ENCODE measurements at regions not wholly inside any gene's neighbourhood (a gene's known extent, or its start where the extent isn't known, plus 50 kb on each side); places are given as distances from the start of the nearest gene placed in this dataset.

DNA sequence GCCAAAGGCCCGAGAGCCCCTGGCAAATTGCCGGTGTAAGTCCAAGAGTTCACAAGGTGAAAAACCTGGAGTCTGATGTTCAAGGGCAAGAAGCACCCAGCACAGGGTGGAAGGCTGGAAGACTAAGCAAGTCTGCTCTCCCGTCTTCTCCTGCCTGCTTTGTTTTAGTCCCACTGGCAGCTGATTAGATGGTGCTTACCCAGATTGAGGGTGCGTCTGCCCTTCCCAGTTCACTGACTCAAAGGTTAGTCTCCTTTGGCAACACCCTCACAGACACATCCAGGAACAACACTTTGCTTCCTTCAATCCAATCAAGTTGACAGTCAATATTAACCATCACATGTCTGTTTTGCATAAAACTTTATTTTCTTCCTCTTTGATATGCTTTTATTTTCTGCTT lies 157.4 kb downstream of the HS3ST1 start:
- Histone ChIP-seq H4K20me1 (ENCODE audit: insufficient read depth) (no peaks in the 10 kb centered on the region), H3K9me3 (ENCODE audit: insufficient read depth, low read depth) (no peaks in the 10 kb centered on the region), H3K4me1 (replicated peaks; ENCODE audit: insufficient read depth) (no peaks in the 10 kb centered on the region), H3K9me2 (ENCODE audit: insufficient read depth) (no peaks in the 10 kb centered on the region), H3K36me3 (ENCODE audit: low read depth) (no peaks in the 10 kb centered on the region), H3K79me2 (ENCODE audit: low read depth) (no peaks in the 10 kb centered on the region), H3K4me2 (no peak overlapping the region), H3F3A (ENCODE audit: insufficient read depth, low read depth) (no peaks in the 10 kb centered on the region), H2AFZ (no peak overlapping the region), H3K4me3 (no peak overlapping the region), H3K27me3 (ENCODE audit: insufficient read depth, low read depth) (no peaks in the 10 kb centered on the region), H3K27ac (no peak overlapping the region)
- no peak for TF ChIP-seq EZH2 (IDR thresholded peaks at IDR 0.05; ENCODE audit: low read depth)
- TF ChIP-seq, protein P1, sequence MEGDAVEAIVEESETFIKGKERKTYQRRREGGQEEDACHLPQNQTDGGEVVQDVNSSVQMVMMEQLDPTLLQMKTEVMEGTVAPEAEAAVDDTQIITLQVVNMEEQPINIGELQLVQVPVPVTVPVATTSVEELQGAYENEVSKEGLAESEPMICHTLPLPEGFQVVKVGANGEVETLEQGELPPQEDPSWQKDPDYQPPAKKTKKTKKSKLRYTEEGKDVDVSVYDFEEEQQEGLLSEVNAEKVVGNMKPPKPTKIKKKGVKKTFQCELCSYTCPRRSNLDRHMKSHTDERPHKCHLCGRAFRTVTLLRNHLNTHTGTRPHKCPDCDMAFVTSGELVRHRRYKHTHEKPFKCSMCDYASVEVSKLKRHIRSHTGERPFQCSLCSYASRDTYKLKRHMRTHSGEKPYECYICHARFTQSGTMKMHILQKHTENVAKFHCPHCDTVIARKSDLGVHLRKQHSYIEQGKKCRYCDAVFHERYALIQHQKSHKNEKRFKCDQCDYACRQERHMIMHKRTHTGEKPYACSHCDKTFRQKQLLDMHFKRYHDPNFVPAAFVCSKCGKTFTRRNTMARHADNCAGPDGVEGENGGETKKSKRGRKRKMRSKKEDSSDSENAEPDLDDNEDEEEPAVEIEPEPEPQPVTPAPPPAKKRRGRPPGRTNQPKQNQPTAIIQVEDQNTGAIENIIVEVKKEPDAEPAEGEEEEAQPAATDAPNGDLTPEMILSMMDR (conservative IDR thresholded peaks at IDR 0.05), result no peak
- intact Hi-C loops (cut with micrococcal nuclease; ENCODE audit: unreplicated experiment), result no loop called here
- POLR2A ChIA-PET (ENCODE audit: unreplicated experiment), result no interaction called here
- no peak for DNase-seq
- CTCF ChIA-PET, result no interaction called here
- BruUV-seq (replicated peaks), result no TSS peak

DNA sequence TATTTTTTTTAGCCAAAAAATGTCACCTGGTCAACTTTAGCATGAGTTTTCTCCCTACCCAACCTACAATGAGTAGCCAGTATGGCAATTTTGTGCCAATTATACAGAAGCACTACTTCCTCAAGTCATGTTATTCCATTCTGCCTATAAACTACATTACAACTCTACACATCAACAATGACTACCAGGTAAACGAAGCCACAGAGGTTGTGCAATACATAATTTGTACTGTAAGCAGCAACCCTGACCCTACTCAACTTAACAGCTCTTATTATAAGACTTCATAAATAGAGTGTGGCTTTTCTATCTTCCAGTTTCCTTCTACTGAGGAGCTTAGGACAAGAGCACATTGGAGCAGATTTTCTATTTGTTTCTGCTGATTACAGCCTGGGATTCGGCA lies 160.5 kb downstream of the HS3ST1 start:
- intact Hi-C loops (cut with micrococcal nuclease; ENCODE audit: unreplicated experiment), result no loop called here
- no TSS peak for BruUV-seq (replicated peaks)
- H3K27me3 ChIP-seq (ENCODE audit: insufficient read depth, low read depth), result no peaks in the 10 kb centered on the region
- no peaks in the 10 kb centered on the region for H3K36me3 ChIP-seq (ENCODE audit: low read depth)
- H3K9me3 ChIP-seq (ENCODE audit: insufficient read depth, low read depth), result no peaks in the 10 kb centered on the region
- TF ChIP-seq EZH2 (IDR thresholded peaks at IDR 0.05; ENCODE audit: low read depth), result no peak
- TF ChIP-seq, protein P1 (conservative IDR thresholded peaks at IDR 0.05), result no peak
- ChIA-PET CTCF (no interaction called here), POLR2A (ENCODE audit: unreplicated experiment) (no interaction called here)
- H3K27ac ChIP-seq, result no peak overlapping the region
- H3K4me2 ChIP-seq, result no peak overlapping the region
- H2AFZ ChIP-seq, result no peak overlapping the region
- no peak overlapping the region for H3K4me3 ChIP-seq
- no peaks in the 10 kb centered on the region for H3K9me2 ChIP-seq (ENCODE audit: insufficient read depth)
- no peaks in the 10 kb centered on the region for H4K20me1 ChIP-seq (ENCODE audit: insufficient read depth)
- H3F3A ChIP-seq (ENCODE audit: insufficient read depth, low read depth), result no peaks in the 10 kb centered on the region
- no peaks in the 10 kb centered on the region for H3K4me1 ChIP-seq (replicated peaks; ENCODE audit: insufficient read depth)
- no peaks in the 10 kb centered on the region for H3K79me2 ChIP-seq (ENCODE audit: low read depth)
- no peak for DNase-seq

DNA sequence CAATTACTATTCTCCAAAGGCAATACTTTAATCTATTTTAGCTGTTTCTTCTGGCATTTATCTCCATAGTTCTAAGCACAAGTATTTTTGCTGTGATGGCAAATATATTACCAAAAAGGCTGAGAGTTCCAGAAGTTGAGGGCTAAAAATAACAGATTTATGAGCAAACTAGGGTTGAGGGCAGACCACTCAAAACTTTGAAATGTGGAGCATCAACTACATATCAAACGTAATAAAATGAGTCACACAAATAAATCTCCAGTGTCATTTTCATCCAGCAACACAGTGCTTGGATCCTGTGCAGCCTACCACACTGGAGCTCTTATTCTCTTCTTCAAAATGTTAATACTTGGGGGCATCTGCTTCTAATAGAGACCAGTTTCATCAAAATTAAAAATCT lies 163.9 kb downstream of the HS3ST1 start:
- H3K9me3 ChIP-seq (ENCODE audit: insufficient read depth, low read depth), result no peaks in the 10 kb centered on the region
- H3K27me3 ChIP-seq (ENCODE audit: insufficient read depth, low read depth), result no peaks in the 10 kb centered on the region
- H3K79me2 ChIP-seq (ENCODE audit: low read depth), result no peaks in the 10 kb centered on the region
- POLR2A ChIA-PET (ENCODE audit: unreplicated experiment), result no interaction called here
- no peak overlapping the region for H3K4me2 ChIP-seq
- H3K36me3 ChIP-seq (ENCODE audit: low read depth), result no peaks in the 10 kb centered on the region
- DNase-seq, result no peak
- no peaks in the 10 kb centered on the region for H3F3A ChIP-seq (ENCODE audit: insufficient read depth, low read depth)
- no peaks in the 10 kb centered on the region for H4K20me1 ChIP-seq (ENCODE audit: insufficient read depth)
- H3K27ac ChIP-seq, result no peak overlapping the region
- TF ChIP-seq, protein P1 (conservative IDR thresholded peaks at IDR 0.05), result no peak
- TF ChIP-seq EZH2 (IDR thresholded peaks at IDR 0.05; ENCODE audit: low read depth), result no peak
- H3K4me1 ChIP-seq (replicated peaks; ENCODE audit: insufficient read depth), result no peaks in the 10 kb centered on the region
- CTCF ChIA-PET, result no interaction called here
- no TSS peak for BruUV-seq (replicated peaks)
- H3K4me3 ChIP-seq, result no peak overlapping the region
- no peaks in the 10 kb centered on the region for H3K9me2 ChIP-seq (ENCODE audit: insufficient read depth)
- intact Hi-C loops (cut with micrococcal nuclease; ENCODE audit: unreplicated experiment), result loop anchor here (1.0 kb wide), 1 partner anchor 27 kb away; no protein-coding TSS in a partner anchor
- no peak overlapping the region for H2AFZ ChIP-seq
